Stimulated activated CD4-positive, alpha-beta T cell treated with anti-CD3 and anti-CD28 coated beads, Interleukin-4, amount 100 ng/mL, for 1 hour (primary cell): ENCODE measurements at regions not wholly inside any gene's neighbourhood (a gene's known extent, or its start where the extent isn't known, plus 50 kb on each side); places are given as distances from the start of the nearest gene placed in this dataset.
"Not testable (repeated sequence)": the region's sequence is repeated elsewhere in the genome, so short reads cannot be mapped to it uniquely, and the experiment has no call there.

Source experiments
- DNase-seq: peaks from one replicate; pipeline ENCODE4 v3.0.0-alpha.2; 2020

DNA sequence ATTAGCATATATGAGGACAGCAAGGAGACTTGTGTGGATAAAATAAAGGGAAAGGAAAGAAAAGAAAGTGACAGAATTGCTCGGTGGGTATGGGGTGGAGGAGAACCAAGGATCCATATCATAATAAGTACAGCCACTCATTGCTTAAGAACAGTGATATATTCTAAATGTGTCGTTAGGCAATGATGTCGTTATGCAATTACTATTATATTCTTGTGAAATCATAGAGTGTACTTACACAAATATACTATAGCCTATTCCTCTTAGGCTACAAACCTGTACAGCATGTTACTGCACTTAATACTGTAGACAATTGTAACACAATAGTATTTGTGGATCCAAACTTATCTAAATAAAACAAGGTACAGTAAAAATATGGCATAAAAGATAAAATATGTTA is 271.1 kb downstream of the CCER1 start:
- no peak for DNase-seq

DNA sequence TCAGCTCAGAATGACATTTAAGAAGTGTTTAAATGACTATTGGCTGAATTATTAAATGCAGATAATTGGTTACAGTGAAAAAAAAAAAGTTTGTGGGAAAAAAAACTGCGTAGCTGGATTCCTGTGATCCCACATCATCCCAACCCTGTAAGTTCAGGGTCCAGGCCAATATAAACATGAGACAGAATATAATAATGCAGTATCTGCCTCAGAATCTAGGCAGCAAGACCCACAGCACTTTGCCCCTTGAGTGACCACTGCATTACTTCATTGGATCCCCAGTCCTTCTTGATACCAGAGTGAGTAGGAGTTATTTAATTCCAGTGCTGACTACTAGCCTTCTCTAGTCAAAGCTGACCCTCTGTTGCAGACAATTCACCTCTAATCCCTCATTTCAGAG is 272.6 kb downstream of the CCER1 start:
- no peak for DNase-seq

DNA sequence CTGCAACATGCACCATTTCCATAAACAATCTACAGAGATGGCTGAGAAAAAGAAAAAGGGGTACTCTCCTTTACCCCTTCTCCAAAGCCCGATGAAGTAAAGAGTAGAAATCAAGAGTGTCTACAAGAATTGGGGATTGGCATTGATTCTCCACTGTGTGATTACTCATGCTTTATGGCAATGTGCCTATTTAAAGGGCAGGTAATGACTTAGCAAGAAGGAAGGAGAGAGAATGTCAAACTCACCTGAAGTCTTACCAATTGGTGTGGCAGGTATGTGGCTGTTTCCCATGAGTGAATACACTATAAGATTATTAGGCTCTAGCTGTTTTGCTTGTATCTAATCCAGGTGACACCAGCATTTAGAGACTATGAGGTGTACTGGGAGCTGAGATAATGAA is 275.3 kb downstream of the CCER1 start:
- DNase-seq: no peak

DNA sequence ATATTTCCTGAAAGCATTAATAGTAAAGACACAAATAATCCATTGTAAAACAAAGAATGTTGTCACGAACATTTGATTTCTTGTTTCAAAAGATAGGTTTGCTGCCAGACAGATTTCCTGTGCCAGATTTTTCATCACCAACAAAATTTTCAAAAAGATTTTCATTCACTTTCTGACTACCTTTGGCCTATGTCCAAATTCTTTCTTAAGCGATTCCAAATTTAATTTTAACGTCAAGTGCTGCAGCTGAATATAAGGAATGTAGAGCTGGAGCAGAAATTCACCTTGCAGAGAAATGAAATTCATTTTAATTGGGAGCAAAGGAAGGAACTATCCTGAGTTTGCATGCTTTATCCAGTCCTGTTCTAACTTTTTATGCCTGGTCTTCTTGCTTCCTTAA is 277.4 kb downstream of the CCER1 start:
- no peak for DNase-seq

DNA sequence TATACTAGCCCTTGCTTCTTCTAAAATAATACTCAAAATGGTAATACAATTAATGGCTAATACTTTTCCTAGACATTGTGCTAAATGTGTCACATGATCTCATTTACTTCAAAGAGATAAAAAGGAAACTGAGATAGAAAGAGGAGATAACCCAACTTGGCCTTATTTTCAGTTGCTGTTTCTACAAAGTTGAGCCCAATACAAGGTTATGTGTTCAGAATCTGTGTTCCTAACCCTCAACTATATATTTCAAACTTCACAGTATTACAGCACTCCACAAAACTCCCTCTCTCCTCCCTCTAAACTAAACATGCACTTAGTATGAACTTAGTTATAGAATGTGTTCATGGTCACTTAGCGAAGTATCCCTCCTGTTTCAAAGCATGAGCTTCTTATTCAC is 277.9 kb downstream of the CCER1 start:
- DNase-seq: no peak

DNA sequence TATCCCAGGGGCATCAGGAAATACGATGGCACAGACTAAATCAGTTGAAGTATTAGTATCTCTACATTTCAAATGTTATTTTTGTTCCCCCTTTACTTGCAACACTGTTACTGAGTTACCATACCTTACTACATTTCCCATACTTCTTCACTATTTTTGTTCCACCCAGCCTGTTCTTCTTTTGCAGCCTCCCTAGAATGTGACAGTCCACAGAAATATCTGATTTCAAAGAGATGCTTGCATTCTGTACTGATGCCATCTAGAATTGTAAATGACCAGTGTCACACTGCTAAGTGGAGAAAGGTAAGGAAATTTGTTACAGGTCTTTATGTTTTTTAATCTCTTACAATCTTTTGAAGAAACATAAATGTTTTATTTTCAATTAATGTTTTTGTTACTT is 279.9 kb downstream of the CCER1 start:
- DNase-seq: no peak

DNA sequence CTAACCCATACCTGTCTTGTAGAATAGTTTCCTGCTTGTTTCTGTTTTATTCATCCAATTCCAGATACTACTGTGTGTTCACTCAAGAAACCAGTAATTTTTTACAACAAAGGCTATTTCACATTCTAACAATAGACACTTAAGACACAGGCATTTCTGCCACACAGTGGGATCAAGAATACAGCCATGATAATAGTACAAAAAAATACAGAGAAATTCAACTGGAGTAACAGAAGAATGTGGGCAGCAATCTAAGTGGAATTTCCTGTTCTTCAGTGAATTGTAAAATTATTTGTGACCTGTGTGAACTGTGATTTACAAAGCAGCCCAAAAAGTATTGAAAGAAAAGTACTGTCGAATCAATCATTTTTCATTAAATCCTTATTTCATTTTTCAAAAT is 282.9 kb downstream of the CCER1 start:
- no peak for DNase-seq

DNA sequence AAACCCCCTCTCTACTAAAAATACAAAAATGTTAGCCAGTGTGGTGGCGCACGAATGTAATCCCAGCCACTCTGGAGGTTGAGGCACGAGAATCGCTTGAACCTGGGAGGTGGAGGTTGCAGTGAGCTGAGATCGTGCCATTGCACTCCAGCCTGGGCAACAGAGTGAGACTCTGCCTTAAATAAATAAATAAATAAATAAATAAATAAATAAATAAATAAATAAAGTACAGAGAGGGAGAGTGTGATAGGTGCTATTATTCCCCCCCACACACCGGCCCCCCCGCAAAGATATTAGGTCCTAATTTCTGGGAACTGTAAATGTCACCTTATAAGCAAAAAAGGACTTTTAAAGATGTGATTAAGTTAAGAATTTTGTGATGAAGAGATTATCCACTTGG is 291.0 kb downstream of the CCER1 start:
- DNase-seq: not testable (repeated sequence)

DNA sequence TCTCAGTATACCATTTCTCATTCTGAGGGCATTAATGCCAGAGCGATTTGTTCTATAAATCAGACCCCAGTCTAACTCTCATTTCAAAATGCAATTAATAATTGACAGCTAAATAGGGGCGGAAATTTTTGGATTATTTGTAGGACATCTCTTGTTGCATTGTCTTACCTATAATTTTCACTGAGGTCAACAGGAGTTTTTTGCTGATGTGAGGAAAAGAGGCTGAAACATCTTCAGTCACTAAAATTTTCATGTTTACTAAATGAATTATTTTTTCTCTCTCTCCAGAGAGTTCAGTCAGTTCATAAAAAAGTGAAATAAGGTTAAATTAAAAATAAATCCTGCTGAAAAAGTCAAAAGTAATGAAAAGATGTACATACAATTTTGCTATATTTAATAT is 295.9 kb downstream of the CCER1 start:
- DNase-seq: no peak

DNA sequence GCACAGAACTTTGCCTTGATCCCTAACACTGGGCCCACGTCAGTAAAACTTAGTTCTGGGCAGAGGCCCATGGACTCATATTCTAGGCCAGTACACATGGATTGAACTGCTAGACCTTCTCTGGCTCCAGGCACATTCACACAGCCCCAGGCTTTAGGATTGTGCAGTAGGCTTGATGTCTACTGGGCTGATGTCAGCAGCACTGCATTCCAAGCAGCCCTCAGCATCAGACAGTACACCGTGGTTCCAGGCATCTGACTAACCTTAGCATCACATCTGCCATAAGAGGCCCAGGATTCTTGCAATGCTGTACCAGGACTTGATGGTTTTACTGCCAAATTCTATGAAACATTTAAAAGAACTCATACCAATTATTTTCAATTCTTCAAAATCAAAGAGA is 301.9 kb downstream of the CCER1 start:
- no peak for DNase-seq

DNA sequence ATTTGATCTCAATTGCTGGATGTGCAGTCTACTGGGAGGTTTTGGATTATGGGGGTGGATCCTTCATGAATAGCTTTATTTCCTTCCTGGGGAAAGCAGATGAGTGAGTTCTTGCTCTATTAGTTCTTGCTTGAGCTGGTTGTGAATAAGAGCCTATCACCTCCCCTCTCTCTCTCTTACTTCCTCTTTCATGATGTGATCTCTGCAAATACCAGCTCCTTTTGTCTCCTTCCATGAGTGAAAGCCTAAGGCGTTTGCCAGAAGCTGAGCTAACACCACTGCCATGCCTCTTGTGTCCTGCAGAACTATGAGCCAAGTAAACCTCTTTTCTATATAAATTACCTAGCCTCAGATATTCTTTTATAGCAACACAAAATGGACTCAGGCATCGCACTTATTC is 302.7 kb downstream of the CCER1 start:
- no peak for DNase-seq

DNA sequence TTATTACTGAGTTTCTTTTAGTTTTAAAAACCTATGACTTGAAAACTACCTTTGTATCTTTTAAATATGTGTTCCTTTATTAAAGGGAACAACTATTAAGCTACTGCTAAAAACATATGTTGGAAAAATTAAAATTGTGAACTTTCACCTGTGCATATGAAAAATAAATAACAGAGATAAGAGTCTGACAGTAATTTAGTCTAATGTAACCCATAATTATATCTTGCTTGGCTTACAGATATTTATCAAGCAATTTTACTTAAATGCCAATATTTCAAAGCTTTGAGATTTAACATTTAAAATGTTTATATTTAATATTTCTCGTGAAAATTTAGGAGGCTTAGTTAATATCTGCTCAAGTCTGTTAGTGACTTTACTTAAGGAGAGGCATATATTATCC is 309.8 kb downstream of the CCER1 start:
- no peak for DNase-seq

DNA sequence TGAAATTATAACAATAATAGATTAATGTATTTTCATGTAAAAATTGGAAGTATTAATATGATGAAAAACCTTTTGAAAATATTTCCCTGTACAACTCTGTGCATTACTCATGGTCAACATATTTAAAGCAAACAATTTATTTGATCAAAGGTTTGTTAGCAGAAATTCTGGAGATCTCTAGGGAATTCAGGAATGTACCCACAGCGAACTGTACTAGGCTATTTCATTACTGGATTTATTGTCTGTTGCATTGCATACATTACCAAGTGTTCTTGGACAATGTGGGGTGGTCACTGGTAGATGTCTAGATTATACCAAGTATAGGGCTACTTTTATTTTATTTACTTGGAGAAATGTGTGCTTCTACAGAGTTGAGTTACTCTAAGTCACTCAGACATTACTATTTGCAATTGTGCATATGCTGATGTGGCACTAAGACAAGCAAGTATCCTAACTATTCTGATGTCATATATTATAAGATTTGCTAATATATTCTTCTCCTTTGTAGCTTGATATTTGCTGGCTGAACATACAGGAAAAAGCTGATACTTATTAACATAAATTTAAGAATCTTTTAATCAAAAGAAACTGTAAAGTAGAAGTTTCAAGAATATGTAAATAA is 323.3 kb downstream of the CCER1 start:
- DNase-seq: no peak

DNA sequence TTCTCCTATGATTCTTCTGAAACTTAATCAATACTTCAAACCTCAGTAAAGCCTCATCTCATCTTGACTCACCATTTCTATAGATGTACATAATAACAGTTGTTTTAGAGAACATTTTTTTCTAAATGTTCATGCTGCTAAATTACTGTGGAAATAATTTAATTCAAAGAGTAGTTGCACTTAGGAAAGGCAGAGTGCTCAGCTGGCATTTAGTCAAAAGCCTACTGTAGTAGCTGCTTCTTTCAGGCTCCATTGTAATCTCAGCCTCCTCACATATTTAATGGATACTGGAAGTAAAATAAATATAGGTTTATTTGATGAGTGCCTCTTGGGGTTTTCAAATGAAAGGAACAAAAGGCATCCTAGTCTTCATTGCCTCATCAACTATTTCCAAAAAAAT is 325.0 kb downstream of the CCER1 start:
- no peak for DNase-seq

DNA sequence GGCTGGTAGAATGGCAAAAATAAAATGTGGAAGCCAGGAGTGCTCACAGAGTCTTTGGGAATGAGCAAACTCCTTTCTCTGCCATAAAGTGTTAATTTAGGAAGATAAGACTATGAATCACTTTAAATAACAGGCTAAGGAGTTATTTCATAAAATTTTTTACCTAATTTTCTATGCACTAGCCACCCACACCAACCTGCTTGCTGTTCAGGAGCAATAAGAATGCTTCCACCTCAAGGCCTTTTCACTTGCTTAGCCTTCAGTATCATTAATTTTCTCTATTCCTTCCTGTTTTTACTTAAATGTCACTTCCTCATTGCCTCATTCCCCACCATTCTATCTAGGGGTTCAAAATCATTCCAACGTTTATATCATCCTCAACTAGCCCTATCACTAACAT is 326.8 kb downstream of the CCER1 start:
- no peak for DNase-seq

DNA sequence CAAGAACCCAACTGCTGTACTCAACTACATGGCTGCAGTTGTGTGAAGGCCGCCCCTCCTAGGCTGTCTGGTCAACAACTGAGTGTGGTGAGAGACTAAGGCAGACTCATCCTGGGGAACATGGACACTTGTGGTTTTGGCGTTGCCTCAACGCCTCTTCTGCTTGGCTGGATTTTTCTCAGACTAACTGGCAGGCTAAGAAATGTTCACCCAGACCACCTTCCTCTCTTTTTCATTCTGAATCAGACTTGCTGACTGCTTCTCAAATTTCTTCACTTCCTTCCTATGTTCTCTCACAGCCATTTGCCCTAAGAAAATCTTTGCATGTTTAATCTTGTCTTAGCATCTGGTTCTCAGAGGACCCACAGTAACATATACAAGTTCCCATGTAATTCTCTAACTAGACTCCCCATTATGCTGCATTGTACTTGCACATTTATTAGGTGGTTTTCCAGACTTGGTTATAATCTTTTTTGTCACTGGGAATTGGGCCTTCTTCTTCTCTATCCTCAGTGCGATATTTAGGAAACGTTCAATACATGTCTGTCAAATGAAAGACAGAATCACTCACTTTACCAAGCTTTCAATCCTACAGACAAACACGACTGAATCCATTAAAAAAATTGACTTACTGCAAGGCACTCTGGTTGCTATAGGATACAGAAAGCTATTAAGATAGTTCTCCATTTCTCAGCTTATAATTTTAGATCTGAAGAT is 327.6 kb downstream of the CCER1 start:
- no peak for DNase-seq

DNA sequence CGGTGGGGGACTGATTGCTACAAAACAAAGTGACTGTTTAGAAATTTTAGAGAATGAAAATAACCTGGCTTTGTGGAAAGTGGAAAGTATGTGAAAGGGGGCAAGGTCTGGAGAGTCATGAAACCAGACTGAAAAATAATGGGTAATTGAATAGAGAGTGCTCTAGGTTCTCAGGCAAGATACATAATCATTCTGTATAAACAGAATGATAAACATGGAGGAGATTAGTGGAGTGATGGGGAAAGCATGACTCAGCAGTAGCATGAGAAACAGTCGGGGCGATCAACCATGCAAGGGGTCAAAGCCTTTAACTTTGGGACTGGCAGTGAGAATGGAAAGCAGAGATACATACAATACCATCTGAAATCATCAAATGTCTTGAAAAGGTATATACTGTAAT is 332.5 kb downstream of the CCER1 start:
- DNase-seq: no peak

DNA sequence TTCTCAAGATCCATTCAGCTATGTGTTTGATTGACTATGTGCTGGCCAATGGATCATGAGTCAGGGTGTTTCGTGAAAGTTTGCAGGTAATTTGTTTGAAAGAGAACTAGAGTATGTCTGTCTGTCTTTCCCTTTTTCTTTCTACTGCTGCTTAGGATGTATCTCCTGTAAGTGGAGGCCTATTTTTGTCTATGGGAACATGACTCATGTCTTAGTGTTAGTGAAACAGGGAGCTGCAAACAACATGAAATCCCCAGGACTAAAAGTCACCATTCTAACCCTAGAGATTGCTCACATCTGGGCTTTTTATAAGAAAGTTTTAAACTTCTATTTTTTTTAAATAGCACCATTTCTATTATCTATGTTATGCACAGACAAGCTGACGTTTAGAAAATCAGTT is 333.0 kb downstream of the CCER1 start:
- no peak for DNase-seq

DNA sequence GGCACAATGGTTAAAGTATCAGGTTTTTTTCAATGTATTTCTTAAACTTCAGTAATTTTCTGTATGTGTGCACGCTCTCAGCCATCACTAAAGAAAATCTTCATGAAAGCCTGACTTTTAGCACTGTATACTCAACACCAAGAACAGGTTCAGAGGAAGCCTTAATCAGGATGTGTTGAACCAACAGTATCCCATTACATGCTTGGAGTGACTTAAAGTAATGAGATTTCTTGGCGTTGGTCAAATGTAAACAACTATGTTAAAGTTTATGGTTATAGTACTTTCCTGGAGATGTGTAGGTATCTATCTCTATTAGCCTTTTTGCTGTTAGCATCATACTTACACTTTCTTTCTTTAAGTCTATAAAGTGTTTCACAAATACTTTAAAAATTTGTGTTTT is 335.0 kb downstream of the CCER1 start:
- DNase-seq: no peak

DNA sequence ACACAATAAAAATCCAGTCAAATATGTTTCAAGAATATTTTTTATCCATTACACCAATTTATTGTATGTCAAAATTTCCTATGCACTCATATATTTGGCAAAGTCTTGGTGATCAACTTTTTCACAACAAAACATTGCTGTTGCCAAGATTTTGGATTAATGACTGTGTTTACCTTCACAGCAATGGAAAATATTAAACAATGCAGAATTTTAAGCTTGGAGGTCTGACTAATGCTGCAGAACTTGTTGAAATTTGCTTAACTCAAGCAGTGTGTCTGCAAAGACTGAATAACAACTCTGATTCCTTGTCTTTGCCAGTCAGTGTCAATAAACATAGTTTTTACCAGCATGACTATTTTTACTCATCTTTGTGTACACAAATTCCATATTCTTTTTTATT is 336.4 kb downstream of the CCER1 start:
- no peak for DNase-seq

DNA sequence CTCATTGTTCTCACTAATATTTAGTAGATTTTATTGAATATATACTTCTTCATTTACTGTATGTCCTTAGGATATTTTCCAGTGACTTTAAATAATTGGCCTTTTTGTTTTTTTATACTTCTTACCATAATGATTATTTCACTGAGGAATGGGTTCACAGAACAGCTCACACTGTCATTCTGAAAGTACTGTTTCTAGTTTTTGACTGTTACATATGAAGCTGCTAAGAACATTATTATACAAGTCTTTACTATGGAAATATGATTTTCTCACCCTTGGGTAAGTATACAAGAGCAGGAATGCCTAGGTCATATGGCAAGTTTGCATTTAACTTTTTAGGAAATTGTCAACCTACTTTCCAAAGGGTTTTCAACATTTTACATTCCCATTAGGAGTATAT is 343.1 kb downstream of the CCER1 start:
- DNase-seq: no peak

DNA sequence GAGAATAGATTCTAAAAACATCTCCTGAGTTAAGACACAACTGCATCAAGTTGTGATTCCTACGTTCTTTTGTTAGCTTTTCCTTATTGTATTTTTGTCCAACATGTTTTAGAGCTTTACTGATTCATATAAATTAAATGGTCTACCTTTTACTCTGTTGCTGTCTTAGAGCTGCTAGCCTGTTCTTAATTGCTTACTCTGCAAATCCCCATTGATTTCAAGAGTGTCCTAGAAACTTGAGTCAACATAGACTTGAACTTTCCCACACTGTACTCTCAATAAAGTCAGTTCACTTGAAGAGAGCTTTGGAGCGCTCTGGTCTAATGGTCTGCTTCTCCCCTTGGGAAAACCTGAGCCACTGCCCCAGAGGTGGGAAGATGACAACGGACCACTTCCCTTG is 343.9 kb downstream of the CCER1 start:
- DNase-seq: no peak

DNA sequence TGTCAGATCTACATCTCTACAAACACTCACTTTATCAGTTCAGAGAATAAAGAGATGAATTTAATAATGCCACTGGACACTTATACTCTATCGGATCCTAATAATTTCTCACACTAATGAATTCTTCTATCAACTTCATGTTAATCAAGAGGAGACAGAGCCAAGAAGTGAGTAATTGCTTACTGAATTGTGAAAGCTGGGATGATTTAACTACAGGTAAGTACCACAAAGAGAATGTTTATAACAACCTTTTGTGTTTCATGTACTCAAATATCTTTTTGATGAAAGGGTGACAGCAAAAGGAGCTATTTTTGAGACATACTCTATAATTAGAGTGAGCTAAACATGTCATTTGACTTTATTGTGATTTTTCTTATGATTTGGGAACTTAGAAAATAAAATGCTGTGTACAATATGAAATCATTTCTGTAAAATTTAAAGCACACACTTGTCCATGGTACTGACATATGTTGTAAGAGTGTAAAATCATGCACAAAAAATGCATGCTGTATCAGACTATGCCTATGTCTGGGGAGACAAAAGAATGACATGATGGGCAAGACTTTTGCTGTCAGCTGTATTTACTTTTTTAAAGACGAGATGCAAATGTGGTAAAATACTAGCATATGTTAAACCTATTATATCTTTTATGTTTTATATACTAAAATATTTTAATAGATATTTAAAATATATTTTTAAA is 361.2 kb downstream of the CCER1 start:
- no peak for DNase-seq

DNA sequence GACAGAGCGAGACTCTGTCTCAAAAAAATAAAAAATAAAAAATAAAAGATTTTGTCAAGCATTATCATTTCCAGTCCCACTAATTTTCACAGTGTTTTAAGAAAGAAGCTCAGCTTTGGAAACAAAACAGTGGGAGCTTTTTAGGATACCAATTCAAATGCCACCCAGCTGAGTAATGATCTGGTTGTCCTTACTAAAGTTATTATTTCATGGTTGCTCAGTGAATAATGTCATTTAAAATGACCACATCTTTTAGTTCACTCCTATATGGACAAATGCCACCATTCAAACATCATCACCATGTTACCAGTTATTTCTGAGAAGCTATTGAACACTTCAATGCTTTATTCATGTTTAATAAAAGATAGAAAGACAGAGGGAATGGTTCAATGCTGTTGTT is 365.0 kb downstream of the CCER1 start:
- no peak for DNase-seq
